Neural cell (in vitro differentiated cells): ENCODE measurements at regions not wholly inside any gene's neighbourhood (a gene's known extent, or its start where the extent isn't known, plus 50 kb on each side); places are given as distances from the start of the nearest gene placed in this dataset.
"Not testable (repeated sequence)": the region's sequence is repeated elsewhere in the genome, so short reads cannot be mapped to it uniquely, and the experiment has no call there.

Experiments used
- H2AFZ ChIP-seq: fragments of 200-600, 300-800 bp; sonication (generic), shearing (Covaris generic); 2 replicates; pipeline ENCODE4 v1.6.0; 2014; ENCODE audit warnings: low read depth, mild to moderate bottlenecking, antibody characterized with exemption, low read length, moderate library complexity
- H3F3A ChIP-seq: fragments of 200-600 bp; shearing (Covaris generic); 2 replicates; pipeline ENCODE4 v1.6.1; 2016; ENCODE audit warnings: mild to moderate bottlenecking, moderate library complexity, mixed read lengths, antibody characterized with exemption, low read length; ENCODE audit not compliant: insufficient read depth, poor library complexity, severe bottlenecking
- H3K27ac ChIP-seq: fragments of 200-600, 300-800 bp; sonication (generic), shearing (Covaris generic); 2 replicates; pipeline ENCODE4 v1.5.1; 2014; ENCODE audit warnings: mild to moderate bottlenecking, low read length, moderate library complexity
- H3K27me3 ChIP-seq: fragments of 300-800, 200-600 bp; sonication (generic), shearing (Covaris generic); 2 replicates; pipeline ENCODE4 v1.6.0; 2014; ENCODE audit warnings: mild to moderate bottlenecking, low read depth, low read length, moderate library complexity; ENCODE audit not compliant: insufficient read depth
- H3K36me3 ChIP-seq: fragments of 300-800, 200-600 bp; sonication (generic), shearing (Covaris generic); 2 replicates; pipeline ENCODE4 v1.5.1; 2014; ENCODE audit warnings: mild to moderate bottlenecking, antibody characterized with exemption, low read length, moderate library complexity; ENCODE audit not compliant: insufficient read depth
- H3K4me2 ChIP-seq: fragments of 300-800, 200-600 bp; sonication (generic), shearing (Covaris generic); 2 replicates; pipeline ENCODE4 v1.6.0; 2014; ENCODE audit warnings: mild to moderate bottlenecking, low read length
- H3K4me3 ChIP-seq: fragments of 300-800, 200-600 bp; sonication (generic), shearing (Covaris generic); 2 replicates; pipeline ENCODE4 v1.5.1; 2014; ENCODE audit warnings: mild to moderate bottlenecking, low read length, moderate library complexity
- H3K79me2 ChIP-seq: fragments of 200-600 bp; shearing (Covaris generic); replicated peaks from 2 replicates; pipeline ENCODE4 v1.6.0; 2014; ENCODE audit warnings: mild to moderate bottlenecking, low read length, moderate library complexity; ENCODE audit not compliant: insufficient read depth
- H3K9ac ChIP-seq: fragments of 300-800, 200-600 bp; sonication (generic), shearing (Covaris generic); 2 replicates; pipeline ENCODE4 v1.6.1; 2016; ENCODE audit warnings: mild to moderate bottlenecking, low read length, mixed read lengths
- H3K9me2 ChIP-seq: fragments of 200-600 bp; shearing (Covaris generic); 2 replicates; pipeline ENCODE4 v1.6.1; 2016; ENCODE audit warnings: mild to moderate bottlenecking, low read length, mixed read lengths; ENCODE audit not compliant: insufficient read depth
- H3K9me3 ChIP-seq: fragments of 200-600, 300-800 bp; sonication (generic), shearing (Covaris generic); 2 replicates; pipeline ENCODE4 v1.6.1; 2016; ENCODE audit warnings: mild to moderate bottlenecking, mixed run types, low read length, moderate library complexity, mixed read lengths
- H4K20me1 ChIP-seq: fragments of 200-600 bp; shearing (Covaris generic); 2 replicates; pipeline ENCODE4 v1.6.1; 2016; ENCODE audit warnings: mild to moderate bottlenecking, mixed run types; ENCODE audit not compliant: insufficient read depth
- CTCF ChIP-seq: fragments of 450-650 bp; IDR thresholded peaks from 2 replicates; pipeline ENCODE4 v1.5.1; 2014; ENCODE audit warnings: antibody characterized with exemption, mild to moderate bottlenecking, moderate library complexity; ENCODE audit not compliant: poor library complexity, severe bottlenecking
- EP300 ChIP-seq: fragments of 450-650 bp; conservative IDR thresholded peaks from 2 replicates; pipeline ENCODE4 v1.6.1; 2014; ENCODE audit warnings: antibody characterized with exemption, mild to moderate bottlenecking, moderate library complexity; ENCODE audit not compliant: poor library complexity, severe bottlenecking
- EZH2 ChIP-seq: fragments of 200-600, 300-800 bp; shearing (Covaris generic), sonication (generic); IDR thresholded peaks from 2 replicates; pipeline ENCODE4 v1.6.1; 2014; ENCODE audit warnings: antibody characterized with exemption, low read length, borderline replicate concordance, mild to moderate bottlenecking; ENCODE audit not compliant: insufficient read depth, poor library complexity, severe bottlenecking
- MXI1 ChIP-seq: fragments of 450-650 bp; conservative IDR thresholded peaks from 2 replicates; pipeline ENCODE4 v1.6.1; 2014; ENCODE audit warnings: antibody characterized with exemption, mild to moderate bottlenecking; ENCODE audit not compliant: poor library complexity, severe bottlenecking
- POLR2AphosphoS5 ChIP-seq: IDR thresholded peaks from 2 replicates; pipeline ENCODE4 v1.6.1; 2012
- RAD21 ChIP-seq: fragments of 450-650 bp; conservative IDR thresholded peaks from 2 replicates; pipeline ENCODE4 v1.6.1; 2014; ENCODE audit warnings: antibody characterized with exemption, mild to moderate bottlenecking, moderate library complexity
- REST ChIP-seq: IDR thresholded peaks from 2 replicates; pipeline ENCODE4 v1.6.1; 2012; ENCODE audit warnings: borderline replicate concordance
- SMC3 ChIP-seq: fragments of 450-650 bp; conservative IDR thresholded peaks from 2 replicates; pipeline ENCODE4 v1.6.1; 2014; ENCODE audit warnings: antibody characterized with exemption, mild to moderate bottlenecking, moderate library complexity; ENCODE audit not compliant: poor library complexity
- TAF1 ChIP-seq: IDR thresholded peaks from 2 replicates; pipeline ENCODE4 v1.6.1; 2012; ENCODE audit warnings: low read depth

GRCh38 chr13:88840085-88840484 lies 1168.9 kb downstream of the SLITRK5 start:
- no peaks in the 10 kb centered on the region for H3F3A ChIP-seq
- H4K20me1 ChIP-seq: no peaks in the 10 kb centered on the region
- no peak overlapping the region for H3K4me2 ChIP-seq
- no peak overlapping the region for H3K4me3 ChIP-seq
- no peak overlapping the region for H2AFZ ChIP-seq
- TF ChIP-seq TAF1: no peak
- no peak for TF ChIP-seq CTCF
- TF ChIP-seq EP300: no peak
- TF ChIP-seq REST: no peak
- no peak for TF ChIP-seq MXI1
- no peak for TF ChIP-seq RAD21
- TF ChIP-seq POLR2AphosphoS5: no peak
- TF ChIP-seq EZH2: no peak
- TF ChIP-seq SMC3: no peak
- H3K9ac ChIP-seq: no peak overlapping the region
- no peaks in the 10 kb centered on the region for H3K27me3 ChIP-seq
- H3K79me2 ChIP-seq: no peaks in the 10 kb centered on the region
- no peaks in the 10 kb centered on the region for H3K36me3 ChIP-seq
- no peak overlapping the region for H3K27ac ChIP-seq
- no peaks in the 10 kb centered on the region for H3K9me2 ChIP-seq
- H3K9me3 ChIP-seq: no peaks in the 10 kb centered on the region

- H3K4me3 ChIP-seq, H4K20me1 ChIP-seq, H3K36me3 ChIP-seq, H3K27me3 ChIP-seq, H3K27ac ChIP-seq, H3K79me2 ChIP-seq, H3K9me2 ChIP-seq, H3K9ac ChIP-seq, H3K9me3 ChIP-seq, H2AFZ ChIP-seq, H3F3A ChIP-seq, H3K4me2 ChIP-seq: not testable (repeated sequence)
Observed at GRCh38 chr13:88852293-88852692, 1181.1 kb downstream of the SLITRK5 start.

GRCh38 chr13:88857256-88857655 lies 1186.1 kb downstream of the SLITRK5 start:
- Histone ChIP-seq H3K4me3 (no peak overlapping the region), H3K79me2 (no peaks in the 10 kb centered on the region), H3K27ac (no peak overlapping the region), H3F3A (no peaks in the 10 kb centered on the region), H3K9me3 (no peaks in the 10 kb centered on the region), H2AFZ (no peak overlapping the region), H3K9ac (no peak overlapping the region), H4K20me1 (no peaks in the 10 kb centered on the region), H3K36me3 (no peaks in the 10 kb centered on the region), H3K27me3 (no peaks in the 10 kb centered on the region), H3K9me2 (no peaks in the 10 kb centered on the region), H3K4me2 (no peak overlapping the region)
- TF ChIP-seq TAF1: no peak
- no peak for TF ChIP-seq EZH2
- TF ChIP-seq MXI1: no peak
- no peak for TF ChIP-seq RAD21
- no peak for TF ChIP-seq SMC3
- TF ChIP-seq CTCF: no peak
- TF ChIP-seq EP300: no peak
- no peak for TF ChIP-seq REST
- TF ChIP-seq POLR2AphosphoS5: no peak
